Mesodermal cell (in vitro differentiated cells): ENCODE measurements at regions not wholly inside any gene's neighbourhood (a gene's known extent, or its start where the extent isn't known, plus 50 kb on each side); places are given as distances from the start of the nearest gene placed in this dataset.

Source experiments
- H3K27ac ChIP-seq: 2 replicates; pipeline ENCODE4 v1.7.0; 2013; ENCODE audit warnings: mild to moderate bottlenecking, low read depth, low read length, moderate library complexity; ENCODE audit not compliant: severe bottlenecking
- H3K36me3 ChIP-seq: 2 replicates; pipeline ENCODE4 v1.7.1; 2013; ENCODE audit warnings: mild to moderate bottlenecking, low read length, moderate library complexity; ENCODE audit not compliant: control insufficient read depth, insufficient read depth
- H3K4me1 ChIP-seq: one replicate; pipeline ENCODE4 v1.7.1; 2013; ENCODE audit warnings: mild to moderate bottlenecking, low read length; ENCODE audit not compliant: insufficient read depth, control insufficient read depth, poor library complexity, severe bottlenecking
- H3K4me3 ChIP-seq: 2 replicates; pipeline ENCODE4 v1.7.0; 2013; ENCODE audit warnings: low read length, control low read depth, mild to moderate bottlenecking; ENCODE audit not compliant: insufficient read depth, poor library complexity, severe bottlenecking; ENCODE audit errors: extremely low read depth
- H3K9me3 ChIP-seq: 2 replicates; pipeline ENCODE4 v1.7.1; 2013; ENCODE audit warnings: mild to moderate bottlenecking, low read length, moderate library complexity; ENCODE audit not compliant: control insufficient read depth
- WGBS, 2 experiments: methylation state at CpG; one replicate each; pipeline ENCODE4 v1.1.5; 2013; ENCODE audit warnings: missing lambda C conversion rate in 2 of 2; ENCODE audit not compliant: insufficient coverage in 2 of 2; 5-methylcytosine and 5-hydroxymethylcytosine counted together

DNA sequence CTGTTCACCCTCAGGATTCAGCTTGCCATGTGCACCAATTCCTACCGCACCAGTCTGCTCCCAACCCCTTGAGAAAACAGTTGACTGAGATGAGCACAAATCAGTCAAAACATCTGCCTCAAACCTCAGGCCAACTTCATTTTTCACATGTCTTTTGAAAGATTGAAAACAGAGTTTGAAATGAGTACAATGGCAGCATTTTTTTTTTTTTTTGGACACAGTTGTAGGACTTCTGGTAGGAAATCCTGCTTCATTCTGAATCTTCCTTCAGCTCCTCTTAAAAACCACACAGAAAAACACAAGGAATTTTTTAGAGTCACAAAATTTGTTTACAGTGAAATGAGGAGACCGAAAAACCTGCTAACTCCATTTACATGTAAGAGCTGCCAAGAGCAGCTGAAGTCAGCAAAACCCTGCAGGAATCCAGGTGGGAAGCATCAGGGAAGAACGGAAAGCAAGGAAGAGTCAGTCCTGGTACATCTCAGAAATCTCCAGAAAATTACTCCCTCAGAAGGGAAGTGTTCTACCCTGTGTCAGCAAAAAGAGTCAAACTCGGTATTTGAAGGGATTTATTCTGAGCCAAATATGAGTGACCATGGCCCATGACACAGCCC is 100.3 kb upstream of the TMTC1 start:
- no peak overlapping the region for H3K27ac ChIP-seq
- no peak overlapping the region for H3K4me3 ChIP-seq
- peaks cover 5% of the 10 kb centered on the region for H3K9me3 ChIP-seq
- no peaks in the 10 kb centered on the region for H3K36me3 ChIP-seq
- no peaks in the 10 kb centered on the region for H3K4me1 ChIP-seq
- 90 to 100% methylated on average over 2 to 3 of the region's 4 CpGs for WGBS, 2 experiments

DNA sequence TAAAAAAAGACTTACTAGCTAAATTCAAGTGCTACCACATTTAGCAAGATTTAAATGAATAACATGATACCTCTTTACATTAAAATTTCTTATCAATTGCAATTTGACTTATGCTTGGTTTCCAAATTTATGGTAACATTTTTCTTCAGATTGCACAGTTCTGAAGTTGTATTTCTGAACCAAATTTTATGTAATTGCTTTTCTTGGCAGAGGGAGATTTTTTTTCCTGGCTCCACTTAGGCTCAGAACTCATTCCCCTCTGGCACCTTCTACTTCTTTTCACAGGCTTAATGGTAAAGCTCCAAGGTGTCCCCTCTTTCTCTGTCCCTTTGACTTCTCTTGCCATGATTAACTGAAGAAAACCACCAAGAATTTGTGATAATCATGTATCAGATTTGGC is 99.8 kb upstream of the TMTC1 start:
- Histone ChIP-seq H3K27ac (no peak overlapping the region), H3K4me1 (no peaks in the 10 kb centered on the region), H3K9me3 (peaks cover 5% of the 10 kb centered on the region), H3K36me3 (no peaks in the 10 kb centered on the region), H3K4me3 (no peak overlapping the region)

- WGBS, 2 experiments = 93 to 100% methylated on average over 1 to 2 of the region's 2 CpGs
- Histone ChIP-seq H3K9me3 (peaks cover 5% of the 10 kb centered on the region), H3K27ac (no peak overlapping the region), H3K4me3 (no peak overlapping the region), H3K4me1 (no peaks in the 10 kb centered on the region), H3K36me3 (no peaks in the 10 kb centered on the region)
Observed at GRCh38 chr12:29882846-29883245, 99.1 kb upstream of the TMTC1 start.

DNA sequence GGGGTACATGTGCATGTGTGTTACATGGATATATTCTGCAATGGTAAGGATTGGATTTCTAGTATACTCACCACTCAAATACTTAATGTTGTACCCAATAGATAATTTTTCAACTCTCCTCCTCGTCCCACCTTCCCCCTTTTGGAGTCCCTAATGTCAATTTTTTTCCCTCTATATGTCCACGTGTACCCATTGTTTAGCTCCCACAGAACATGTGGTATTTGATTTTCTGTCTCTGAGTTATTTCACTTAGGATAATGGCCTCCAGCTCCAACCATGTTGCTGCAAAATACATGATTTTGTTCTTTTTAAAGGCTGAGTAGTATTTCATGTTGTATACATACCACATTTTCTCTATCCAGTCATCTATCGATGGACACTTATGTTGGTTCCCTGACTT is 97.2 kb upstream of the TMTC1 start:
- no peaks in the 10 kb centered on the region for H3K4me1 ChIP-seq
- H3K27ac ChIP-seq = no peak overlapping the region
- no peaks in the 10 kb centered on the region for H3K36me3 ChIP-seq
- 56% methylated on average over 1 of the region's 3 CpGs; no CpG with 5 or more reads in 1 of the 2 experiments for WGBS, 2 experiments
- no peak overlapping the region for H3K4me3 ChIP-seq
- peaks cover 5% of the 10 kb centered on the region for H3K9me3 ChIP-seq

DNA sequence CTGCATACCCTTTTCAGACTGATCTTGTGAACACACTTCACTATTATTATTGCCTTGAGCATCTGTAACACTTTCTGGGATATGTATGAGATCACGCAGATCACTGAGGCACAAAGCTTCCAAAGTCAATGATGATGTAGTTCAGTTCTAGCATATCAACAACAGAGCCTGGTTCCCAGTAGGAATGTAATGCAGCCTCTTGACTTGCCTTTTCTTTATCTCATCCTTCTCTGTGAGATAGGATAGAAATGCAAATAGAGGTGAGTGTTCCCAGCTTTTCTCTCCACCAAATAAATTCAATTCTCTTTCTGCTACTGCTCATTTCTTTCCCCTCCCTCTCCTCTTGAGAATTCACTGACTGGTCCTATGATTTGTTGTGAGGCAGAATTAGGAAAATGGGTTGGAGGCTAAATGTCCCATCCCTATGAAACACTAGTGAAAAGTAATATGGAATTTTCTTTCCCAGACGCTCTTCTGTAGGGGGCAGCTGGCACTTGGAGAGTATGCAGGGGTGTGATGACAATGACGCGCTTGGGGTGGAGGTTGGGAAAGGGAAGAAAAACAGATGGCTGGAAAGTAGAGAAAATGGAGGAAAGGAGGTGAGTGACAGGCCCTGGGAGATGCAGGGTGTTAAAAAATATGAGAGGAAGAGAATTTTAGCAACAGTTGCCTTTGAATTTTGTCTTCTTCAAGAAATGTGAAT is 96.0 kb upstream of the TMTC1 start:
- H3K27ac ChIP-seq = no peak overlapping the region
- WGBS, 2 experiments = 72 to 88% methylated on average over 2 to 3 of the region's 4 CpGs
- H3K4me1 ChIP-seq = no peaks in the 10 kb centered on the region
- H3K9me3 ChIP-seq = peaks cover 5% of the 10 kb centered on the region
- H3K4me3 ChIP-seq = no peak overlapping the region
- no peaks in the 10 kb centered on the region for H3K36me3 ChIP-seq

GRCh38 chr12:29869946-29870345 is 86.2 kb upstream of the TMTC1 start:
- Histone ChIP-seq H3K36me3 (no peaks in the 10 kb centered on the region), H3K9me3 (no peaks in the 10 kb centered on the region), H3K4me1 (no peaks in the 10 kb centered on the region), H3K27ac (no peak overlapping the region), H3K4me3 (no peak overlapping the region)
- 100% methylated on average over 1 of the region's 1 CpG; no CpG with 5 or more reads in 1 of the 2 experiments for WGBS, 2 experiments

DNA sequence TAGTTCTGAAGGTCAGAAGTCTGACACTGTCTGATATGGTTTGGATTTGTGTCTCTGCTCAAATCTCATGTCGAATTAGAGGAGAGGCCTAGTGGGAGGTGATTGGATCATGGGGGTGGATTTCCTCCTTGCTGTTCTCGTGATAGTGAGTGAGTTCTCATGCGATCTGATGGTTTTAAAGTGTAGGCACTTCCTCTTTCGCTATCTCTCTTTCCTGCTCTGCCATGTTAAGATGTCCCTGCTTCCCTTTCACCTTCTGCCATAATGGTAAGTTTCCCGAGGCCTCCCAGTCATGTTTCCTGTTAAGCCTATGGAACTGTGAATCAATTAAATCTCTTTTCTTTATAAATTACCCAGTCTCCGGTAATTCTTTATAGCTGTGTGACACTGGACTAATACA is 84.1 kb upstream of the TMTC1 start:
- no peaks in the 10 kb centered on the region for H3K4me1 ChIP-seq
- H3K36me3 ChIP-seq = no peaks in the 10 kb centered on the region
- H3K4me3 ChIP-seq = no peak overlapping the region
- H3K9me3 ChIP-seq = no peaks in the 10 kb centered on the region
- 93 to 100% methylated on average over 3 of the region's 6 CpGs for WGBS, 2 experiments
- H3K27ac ChIP-seq = no peak overlapping the region

GRCh38 chr12:29863665-29864064 is 79.9 kb upstream of the TMTC1 start:
- H3K27ac ChIP-seq = no peak overlapping the region
- WGBS, 2 experiments = 17 to 20% methylated on average over 1 of the region's 1 CpG
- no peaks in the 10 kb centered on the region for H3K9me3 ChIP-seq
- no peaks in the 10 kb centered on the region for H3K36me3 ChIP-seq
- H3K4me1 ChIP-seq = no peaks in the 10 kb centered on the region
- H3K4me3 ChIP-seq = no peak overlapping the region

DNA sequence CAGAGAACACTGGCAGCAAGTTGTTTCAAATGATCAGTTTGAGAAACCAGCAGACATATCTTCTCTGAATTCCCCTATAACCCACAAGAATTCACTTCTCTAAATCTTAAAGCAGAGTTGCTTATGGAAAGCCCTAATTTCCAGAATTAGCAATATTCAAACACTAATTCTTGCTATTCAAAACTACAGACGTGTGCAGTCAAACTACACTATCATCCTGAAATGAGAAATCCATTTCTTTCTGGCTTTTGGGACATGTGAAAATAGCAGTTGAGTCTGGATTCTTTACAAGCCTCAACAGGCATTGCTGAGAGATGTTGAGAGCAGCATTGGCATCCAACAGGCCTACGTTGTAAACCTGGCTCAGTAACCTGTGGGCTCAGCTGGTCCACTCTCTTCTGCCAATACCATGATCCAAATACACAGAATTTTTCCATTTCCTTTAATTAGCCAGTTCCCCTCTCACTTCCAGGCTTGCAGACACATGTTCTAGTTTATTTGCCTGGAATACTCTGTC is 74.6 kb upstream of the TMTC1 start:
- no peaks in the 10 kb centered on the region for H3K9me3 ChIP-seq
- H3K4me1 ChIP-seq = no peaks in the 10 kb centered on the region
- H3K4me3 ChIP-seq = no peak overlapping the region
- no peaks in the 10 kb centered on the region for H3K36me3 ChIP-seq
- 88 to 100% methylated on average over 1 of the region's 2 CpGs for WGBS, 2 experiments
- H3K27ac ChIP-seq = no peak overlapping the region

DNA sequence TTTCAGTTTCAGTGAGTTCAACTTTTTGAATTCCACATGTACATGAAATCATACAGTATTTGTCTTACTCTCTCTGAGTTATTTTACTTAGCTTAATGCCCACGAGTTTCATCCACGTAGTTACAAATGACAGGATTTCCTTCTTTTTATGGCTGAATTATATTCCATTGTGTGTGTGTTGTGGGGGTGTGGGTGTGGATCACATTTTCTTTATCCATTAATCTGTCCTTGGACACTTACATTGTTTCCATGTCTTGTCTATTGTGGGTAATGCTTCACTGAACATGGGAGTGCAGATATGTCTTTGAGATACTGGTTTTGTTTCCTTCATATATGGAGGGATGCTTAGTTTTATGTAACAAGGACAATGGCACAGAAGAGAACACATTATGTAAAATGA is 63.5 kb upstream of the TMTC1 start:
- Histone ChIP-seq H3K4me3 (no peak overlapping the region), H3K4me1 (no peaks in the 10 kb centered on the region), H3K9me3 (peaks cover 3% of the 10 kb centered on the region), H3K27ac (no peak overlapping the region), H3K36me3 (no peaks in the 10 kb centered on the region)
- WGBS, 2 experiments = no CpG with 5 or more reads among the region's 2 CpGs

DNA sequence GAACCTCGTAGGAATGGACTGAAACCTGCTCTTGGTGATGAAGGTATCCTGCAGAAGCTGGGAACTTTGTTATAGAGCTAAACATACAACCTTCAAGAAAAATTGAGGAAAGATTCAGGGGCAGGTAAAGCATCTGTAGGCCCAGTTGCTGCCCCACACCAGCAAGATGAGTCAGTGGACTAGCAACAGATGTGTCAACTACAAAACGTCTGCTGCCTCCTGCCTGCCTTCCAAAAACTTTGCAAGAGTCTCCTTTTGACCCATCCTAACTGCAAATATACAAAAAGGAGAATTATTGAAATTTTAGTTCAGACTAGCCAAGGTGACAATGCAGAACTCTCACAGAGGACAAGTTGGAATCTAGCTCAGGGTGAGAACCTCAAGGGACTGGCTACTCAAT is 60.9 kb upstream of the TMTC1 start:
- Histone ChIP-seq H3K9me3 (peaks cover 3% of the 10 kb centered on the region), H3K4me3 (no peak overlapping the region), H3K36me3 (no peaks in the 10 kb centered on the region), H3K4me1 (no peaks in the 10 kb centered on the region), H3K27ac (no peak overlapping the region)
- 75 to 100% methylated on average over 1 to 2 of the region's 2 CpGs for WGBS, 2 experiments
